IMR-90 (cell line): ENCODE measurements at regions not wholly inside any gene's neighbourhood (a gene's known extent, or its start where the extent isn't known, plus 50 kb on each side); places are given as distances from the start of the nearest gene placed in this dataset.

Experiments used
- CEBPB ChIP-seq: IDR thresholded peaks from 2 replicates; pipeline ENCODE4 v1.6.1; 2012; ENCODE audit warnings: low read depth, low read length, improper control_type of control experiment
- RFX5 ChIP-seq: IDR thresholded peaks from 2 replicates; pipeline ENCODE4 v1.8.0; 2012; ENCODE audit warnings: low read depth, mild to moderate bottlenecking, low read length, moderate library complexity
- TF ChIP-seq, protein P1 (sequence below): conservative IDR thresholded peaks from 2 replicates; pipeline ENCODE4 v1.5.1; 2012; ENCODE audit warnings: mild to moderate bottlenecking, low read depth, low read length, improper control_type of control experiment

DNA sequence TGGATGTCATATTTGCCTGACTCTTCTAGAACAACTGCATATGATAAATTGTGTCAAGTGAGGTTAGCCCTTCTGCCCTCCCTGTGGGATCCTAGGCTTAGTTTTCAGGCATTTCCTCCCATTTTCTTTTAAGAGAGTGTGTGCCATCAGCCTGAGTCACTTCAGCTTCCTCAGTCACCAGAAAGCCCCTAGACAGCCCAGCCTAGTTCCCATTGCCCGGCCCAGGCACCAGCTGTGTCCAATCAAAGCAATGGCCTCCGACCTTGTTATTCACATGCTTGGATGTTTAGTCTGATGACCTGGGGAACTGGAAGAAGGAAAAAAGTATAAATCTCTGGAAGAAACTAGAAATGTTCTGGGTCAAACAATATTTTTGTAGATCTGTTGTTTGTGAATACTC is 221.9 kb upstream of the LRIG1 start:
- TF ChIP-seq, protein P1, sequence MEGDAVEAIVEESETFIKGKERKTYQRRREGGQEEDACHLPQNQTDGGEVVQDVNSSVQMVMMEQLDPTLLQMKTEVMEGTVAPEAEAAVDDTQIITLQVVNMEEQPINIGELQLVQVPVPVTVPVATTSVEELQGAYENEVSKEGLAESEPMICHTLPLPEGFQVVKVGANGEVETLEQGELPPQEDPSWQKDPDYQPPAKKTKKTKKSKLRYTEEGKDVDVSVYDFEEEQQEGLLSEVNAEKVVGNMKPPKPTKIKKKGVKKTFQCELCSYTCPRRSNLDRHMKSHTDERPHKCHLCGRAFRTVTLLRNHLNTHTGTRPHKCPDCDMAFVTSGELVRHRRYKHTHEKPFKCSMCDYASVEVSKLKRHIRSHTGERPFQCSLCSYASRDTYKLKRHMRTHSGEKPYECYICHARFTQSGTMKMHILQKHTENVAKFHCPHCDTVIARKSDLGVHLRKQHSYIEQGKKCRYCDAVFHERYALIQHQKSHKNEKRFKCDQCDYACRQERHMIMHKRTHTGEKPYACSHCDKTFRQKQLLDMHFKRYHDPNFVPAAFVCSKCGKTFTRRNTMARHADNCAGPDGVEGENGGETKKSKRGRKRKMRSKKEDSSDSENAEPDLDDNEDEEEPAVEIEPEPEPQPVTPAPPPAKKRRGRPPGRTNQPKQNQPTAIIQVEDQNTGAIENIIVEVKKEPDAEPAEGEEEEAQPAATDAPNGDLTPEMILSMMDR = no peak
- no peak for TF ChIP-seq RFX5
- no peak for TF ChIP-seq CEBPB
